ENCODE measurements at regions not wholly inside any gene's neighbourhood (a gene's known extent, or its start where the extent isn't known, plus 50 kb on each side); places are given as distances from the start of the nearest gene placed in this dataset.

DNA sequence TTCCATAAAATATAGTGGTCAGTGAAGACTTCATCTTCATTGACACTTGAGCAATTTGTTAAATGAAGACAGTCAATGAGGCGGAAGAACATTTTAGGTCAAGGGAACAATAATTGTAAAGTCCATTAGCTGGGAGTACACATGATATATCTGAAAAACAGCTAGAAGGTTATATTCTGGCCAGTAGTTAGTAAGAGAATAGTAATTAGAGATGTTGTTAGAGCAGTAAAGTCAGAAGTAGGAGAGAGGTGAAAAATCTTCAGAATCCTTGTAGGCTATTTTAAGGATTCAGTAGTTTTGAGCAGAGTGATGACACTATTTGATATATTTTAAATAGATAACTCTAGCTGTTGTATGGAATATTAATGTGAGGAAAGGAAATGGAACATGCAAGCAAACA lies 915.6 kb upstream of the NEGR1 start:
- TF ChIP-seq POLR2AphosphoS5 (IDR thresholded peaks at IDR 0.05; ENCODE audit: borderline replicate concordance, low read depth, low read length) (no peak), EZH2 (IDR thresholded peaks at IDR 0.05) (no peak)
